Activated CD4-positive, alpha-beta T cell treated with anti-CD3 and anti-CD28 coated beads for 24 hours (primary cell): ENCODE measurements at regions not wholly inside any gene's neighbourhood (a gene's known extent, or its start where the extent isn't known, plus 50 kb on each side); places are given as distances from the start of the nearest gene placed in this dataset.

Experiments used
- DNase-seq, 2 donors: peaks; one replicate each; pipeline ENCODE4 v3.0.0-alpha.2; 2020; ENCODE audit warnings: low read depth in 2 of 2

DNA sequence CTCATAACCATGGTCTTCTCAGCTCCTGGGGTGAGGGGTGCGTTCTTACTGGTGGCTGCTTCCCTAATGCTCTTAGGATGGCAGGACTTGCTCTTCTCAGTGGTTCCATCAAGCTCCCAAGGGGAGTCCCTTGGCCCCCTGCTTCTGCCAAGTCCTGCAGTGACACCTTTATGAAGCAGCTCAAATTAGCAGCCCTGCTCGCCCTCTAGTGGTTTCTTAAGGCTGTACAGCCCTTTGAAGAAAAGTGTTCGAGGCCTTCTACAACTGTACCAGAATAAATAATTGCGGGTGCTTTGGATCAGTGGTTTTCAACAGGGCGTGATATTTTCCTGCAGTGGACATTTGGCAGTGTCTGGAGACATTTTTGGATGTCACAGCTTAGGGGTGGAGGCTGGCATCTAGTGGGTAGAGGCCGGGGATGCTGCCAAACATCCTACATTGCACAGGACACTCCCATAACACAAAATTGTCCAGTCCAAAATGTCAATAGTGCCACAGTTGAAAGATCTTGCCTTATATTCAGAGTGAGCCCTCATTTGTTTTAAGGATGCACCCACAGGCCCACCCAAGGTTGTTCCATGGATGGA, 204.7 kb upstream of the S100G start:
- peak in 1 of 2 donors; percentile 7 for DNase-seq

DNA sequence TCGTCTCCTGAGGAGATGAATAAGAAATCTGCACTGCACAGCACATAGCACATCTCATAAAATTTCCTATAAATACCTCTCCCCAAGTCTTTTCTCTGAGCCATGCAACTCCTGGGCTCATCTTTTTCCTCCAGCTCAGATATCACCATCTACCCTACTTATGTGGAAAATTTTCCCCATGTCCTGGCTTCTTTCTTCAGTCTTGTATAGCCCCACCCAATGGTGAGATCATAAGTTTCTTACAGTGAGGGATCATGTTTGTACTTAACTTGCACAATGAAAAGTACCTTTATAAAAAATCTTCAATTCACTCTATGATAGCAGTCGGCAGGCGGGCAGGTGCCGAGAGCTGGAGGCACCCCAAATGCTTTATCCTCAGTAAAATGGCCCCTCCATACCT, 198.6 kb upstream of the S100G start:
- DNase-seq: no peak

DNA sequence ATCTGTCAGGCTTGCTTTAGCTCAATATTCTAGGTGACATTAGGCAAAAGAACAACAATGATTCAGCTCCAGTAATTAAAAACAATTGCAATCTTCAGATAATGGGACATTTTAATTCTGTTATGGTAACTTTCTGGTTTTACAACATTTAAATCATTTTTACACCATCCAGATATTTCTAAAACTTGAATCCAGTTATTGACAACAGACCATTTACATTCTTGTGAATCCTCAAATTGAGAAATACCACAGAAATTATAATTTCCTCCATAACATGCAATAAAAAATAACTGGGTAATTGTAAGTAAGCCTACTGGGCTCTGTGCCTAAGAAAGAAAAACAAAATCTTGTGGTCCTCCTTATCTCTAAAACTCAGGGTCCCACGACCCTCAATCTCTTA, 195.0 kb upstream of the S100G start:
- no peak for DNase-seq

DNA sequence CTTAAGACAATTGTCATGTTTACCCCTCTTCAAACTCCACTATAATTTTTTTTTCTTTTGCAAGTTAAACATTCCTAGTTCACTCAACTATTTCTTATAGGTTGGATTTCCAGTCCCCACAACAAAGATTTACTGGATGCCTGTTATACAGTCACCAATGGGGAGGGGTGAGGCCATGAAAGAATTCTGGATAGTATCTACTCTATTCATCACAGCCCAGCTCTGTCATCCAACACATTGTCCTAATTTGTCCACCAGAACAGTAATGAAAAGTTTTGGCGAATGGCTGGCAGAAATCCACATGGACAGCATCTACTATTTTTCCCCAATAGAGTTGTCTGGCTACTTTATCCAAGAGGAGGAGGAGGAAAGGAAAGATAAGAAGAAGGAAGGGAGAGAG, 192.7 kb upstream of the S100G start:
- no peak for DNase-seq

DNA sequence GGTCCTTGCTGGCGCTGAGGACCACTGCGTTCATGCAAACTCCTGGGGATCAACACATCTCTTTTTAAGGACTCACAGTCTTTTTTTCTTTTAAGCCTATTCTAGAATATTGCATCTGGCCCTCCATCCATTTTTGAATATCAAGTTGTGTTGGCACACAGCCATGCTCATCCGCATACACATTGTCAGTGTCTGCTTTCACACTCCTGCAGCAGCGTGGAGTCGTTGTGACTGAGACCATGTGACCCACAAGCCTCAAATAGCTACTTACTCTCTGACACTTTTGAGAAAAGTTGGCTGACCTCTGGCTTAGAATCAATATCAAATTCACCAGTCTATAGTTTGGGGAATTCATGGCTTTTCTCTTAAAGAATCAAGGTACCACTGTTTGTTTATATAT, 191.8 kb upstream of the S100G start:
- DNase-seq: no peak

DNA sequence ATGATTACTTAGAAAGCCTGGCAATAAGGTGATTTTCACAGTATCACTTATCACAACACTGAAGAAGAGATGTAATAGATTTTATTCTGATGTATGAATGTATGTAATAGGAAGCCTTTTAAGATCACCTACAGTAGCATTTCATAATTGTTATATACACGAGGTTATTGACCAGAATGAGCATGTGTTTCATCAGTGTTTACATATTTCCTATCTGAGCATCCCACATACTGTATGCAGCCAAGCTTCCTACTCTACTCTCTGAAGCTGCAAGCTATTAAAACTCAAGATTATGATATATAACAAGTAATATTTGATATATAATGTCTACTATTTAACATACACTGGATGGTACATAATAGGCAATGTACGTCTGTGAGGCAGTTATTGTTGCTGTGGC, 190.9 kb upstream of the S100G start:
- DNase-seq: no peak

DNA sequence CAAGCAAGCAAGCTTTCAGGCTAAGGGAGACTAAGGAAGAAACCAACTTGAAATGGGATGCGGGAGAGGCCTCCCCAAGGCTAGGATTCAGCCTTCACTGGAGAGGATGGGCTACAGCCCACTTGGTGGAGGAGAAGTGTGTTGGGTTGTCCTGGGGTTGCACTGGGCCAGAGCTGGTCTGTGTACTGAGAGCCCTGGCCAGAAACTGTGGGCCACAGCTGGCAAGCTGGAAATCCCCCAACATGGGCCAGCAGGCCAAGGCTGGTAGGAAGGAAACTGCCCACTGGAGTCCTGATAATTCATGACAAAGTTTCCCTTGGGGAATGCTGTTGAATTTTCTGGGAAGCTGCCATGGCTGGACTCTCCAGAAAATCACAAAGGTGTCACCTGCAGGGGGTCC, 188.0 kb upstream of the S100G start:
- DNase-seq: no peak

DNA sequence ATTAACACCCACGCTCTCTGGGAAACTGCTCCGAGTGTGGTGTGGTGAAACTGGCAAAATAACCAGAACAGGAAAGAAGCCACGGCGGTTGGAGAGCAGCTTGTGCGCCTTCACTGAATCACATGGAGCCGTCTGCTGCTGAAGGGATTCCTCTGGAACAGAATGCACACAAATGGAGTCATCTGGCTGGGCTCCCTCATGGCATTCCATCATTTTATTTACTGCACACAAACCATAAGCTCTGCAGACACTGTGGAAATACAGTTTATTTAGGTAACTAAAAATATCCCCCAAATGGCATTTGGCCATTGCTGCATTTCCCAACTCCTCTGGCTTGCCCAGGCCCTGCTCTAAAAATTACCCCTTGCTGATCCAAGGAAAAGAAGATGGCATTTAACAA, 187.0 kb upstream of the S100G start:
- DNase-seq: no peak

DNA sequence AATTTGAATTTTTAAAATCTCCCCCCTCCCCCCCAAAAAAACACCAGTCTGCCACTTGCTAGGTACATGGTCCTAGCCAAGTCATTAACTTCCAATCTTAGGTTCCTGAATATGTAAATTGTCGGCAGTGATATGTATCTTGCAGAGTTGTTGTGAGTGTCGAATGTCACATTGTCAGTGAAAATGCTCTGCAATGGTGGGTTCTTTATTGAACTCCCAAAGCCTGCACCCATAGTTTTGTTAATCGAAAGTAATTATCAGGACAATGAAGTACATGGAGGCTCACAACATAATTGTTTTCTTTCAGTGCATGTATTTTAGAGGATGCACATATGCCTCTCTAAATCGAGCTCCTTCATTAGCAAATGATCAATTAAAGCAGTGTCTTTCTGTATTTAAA, 185.6 kb upstream of the S100G start:
- DNase-seq: no peak

DNA sequence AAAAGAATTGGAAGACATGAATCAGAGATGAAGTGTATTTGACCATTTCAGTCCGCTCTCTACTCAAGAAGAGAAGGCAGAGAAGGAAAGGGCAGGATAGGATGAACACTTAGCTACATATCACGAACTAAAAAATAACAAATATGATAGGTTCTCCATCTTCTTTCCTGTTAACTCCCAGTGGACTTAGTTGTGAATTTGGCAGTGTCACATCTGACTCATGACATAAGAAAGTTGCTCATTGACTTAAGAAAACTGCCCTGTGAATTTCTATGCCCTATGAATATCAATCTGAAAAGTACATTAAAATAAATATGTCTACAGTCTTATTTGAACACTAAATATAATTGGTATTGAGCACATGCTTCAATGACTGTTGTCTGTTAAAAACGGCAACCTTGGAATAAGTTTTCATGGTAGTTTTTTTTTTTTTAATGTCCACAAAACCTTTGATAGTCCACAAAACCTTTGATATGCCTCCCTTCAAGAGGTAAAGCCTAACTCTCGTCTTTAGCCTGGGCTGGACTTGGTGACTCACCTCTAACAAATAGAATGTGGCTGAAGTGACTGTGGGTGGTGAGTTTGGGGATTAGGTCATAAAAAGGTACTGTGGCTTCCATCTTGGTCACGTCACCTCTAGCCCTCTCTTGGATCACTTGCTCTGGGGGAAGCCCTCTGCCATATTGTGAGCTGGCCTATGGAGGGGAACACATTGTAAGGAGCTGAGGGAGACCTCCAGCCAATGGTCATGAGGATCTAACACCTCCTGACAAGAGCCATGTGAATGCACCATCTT, 184.7 kb upstream of the S100G start:
- DNase-seq: no peak

DNA sequence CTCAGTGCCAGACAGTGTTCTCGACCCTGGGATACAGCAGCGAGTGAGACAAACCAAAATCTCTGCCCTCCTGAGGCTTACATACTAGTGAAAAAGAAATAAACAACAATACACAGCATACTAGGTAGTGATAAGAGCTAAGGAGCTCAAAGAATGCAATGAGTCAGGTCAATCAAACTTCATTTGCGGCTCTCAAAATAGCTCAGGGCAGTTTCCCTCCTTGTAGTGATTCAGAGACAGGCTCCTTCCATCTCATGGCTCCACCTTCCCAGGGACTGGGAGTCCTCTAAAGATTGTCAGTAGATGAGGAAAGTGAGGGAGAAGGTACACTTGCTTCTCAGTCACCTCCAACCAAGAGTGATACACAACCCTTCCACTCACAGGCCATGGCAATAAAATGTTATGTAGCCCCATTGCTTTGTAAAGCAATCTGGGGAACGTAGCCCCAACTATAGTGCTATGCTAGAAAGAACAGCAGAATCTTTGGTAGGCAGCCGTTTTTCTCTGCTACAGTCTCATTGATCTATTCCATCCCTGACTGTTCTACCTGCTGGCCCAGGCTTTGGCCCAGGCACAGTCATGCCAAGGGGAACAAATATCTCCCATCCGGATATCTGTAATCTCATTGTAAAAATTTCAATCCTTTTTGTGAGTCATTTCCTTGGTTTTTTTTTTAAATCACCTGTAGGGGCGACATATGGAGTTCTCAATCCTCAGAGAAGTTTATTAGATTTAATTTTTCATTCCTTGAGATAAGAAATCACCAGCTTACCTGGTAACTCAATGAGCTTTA, 183.1 kb upstream of the S100G start:
- DNase-seq: no peak

DNA sequence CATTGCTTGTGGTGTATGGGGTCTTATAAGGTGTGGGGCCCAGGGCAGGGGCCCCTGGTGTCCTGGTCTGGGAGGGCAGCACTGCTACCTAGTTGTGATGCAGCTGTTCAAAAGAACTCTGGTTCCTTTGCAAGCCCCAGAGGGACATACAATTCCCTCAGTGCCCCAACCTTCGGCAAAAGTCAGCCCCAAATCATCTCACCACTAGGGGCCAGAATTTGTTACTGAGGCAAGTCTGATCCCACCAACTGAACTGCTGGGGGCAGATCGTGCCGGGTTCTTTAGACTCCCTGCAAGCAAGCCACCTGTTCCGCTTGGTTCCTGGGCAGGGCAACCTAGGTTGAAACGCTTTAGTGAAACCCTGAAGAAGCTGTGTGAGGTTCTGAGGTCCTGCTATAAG, 180.1 kb upstream of the S100G start:
- DNase-seq: no peak

DNA sequence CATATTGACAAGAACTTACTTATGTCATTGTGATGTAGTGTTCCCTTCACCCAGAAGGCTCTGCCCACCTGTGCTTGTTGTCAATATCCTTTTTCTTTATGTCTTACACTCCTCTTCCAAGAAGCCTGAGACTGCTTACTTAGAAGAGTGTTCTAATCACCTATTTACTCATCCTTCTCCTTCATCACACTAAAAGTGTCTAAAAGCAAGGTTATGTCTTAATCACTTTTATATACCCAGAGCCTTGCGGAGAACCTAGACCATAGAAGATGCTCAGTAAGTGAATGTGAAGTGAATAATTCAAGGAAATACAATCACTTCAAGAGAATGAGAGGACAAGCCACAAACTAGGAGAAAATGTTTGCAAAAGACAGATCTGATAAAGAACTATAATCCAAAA, 177.6 kb upstream of the S100G start:
- no peak for DNase-seq

DNA sequence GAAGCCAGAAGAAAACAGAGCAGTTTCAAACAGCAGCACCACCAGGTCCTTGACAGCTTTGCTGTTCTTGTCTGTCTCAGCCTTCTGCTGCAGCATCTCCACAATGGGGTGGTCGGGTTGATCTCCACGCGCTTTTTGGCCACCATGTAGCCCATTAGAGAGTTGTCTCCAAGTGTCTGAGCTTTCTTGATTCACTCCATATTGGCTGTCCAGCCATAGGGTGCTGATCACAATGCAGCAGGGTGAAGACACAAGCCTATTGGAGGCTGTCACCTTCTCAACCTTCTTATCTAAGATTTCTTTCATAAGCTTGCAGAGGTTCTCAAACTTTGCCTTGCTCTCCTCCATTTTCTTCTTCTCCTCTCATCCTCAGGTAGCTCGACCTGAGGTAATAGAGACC, 175.4 kb upstream of the S100G start:
- no peak for DNase-seq

DNA sequence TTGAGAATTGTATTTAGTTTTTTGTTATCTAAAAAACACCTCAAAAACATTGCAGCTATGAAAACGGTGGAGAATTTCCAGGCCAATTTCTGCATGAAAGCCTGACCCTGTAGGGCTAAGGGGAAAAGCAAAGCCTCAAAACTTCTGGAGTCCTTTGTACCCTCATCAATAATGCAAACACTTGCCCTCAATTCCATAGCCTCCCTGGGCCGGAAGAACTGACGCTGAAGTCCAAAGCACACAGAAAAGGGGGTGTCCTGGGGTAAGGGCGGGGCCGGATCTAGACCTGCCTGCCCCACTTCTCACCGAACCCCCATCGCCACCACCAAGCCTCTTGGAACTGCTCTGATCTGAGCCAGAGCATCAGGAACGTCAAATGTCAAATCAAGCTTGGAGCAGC, 173.9 kb upstream of the S100G start:
- no peak for DNase-seq

DNA sequence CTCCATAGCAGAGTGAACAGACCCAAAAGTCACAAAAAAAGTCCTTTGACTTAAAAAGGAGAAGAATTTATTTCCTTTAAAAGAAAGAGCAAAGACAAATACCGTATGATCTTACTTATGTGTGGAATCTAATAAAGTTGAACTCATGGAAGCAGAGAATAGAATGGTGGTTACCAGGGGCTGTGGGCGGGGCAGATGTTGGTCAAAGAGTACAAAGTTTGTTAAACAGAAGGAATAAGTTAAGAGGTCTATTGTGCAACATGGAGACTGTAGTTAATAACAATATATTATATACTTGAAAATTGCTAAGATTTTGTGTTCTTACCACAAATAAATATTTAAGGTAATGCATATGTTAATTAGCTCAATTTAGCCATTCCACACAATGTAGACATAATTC, 173.3 kb upstream of the S100G start:
- no peak for DNase-seq

DNA sequence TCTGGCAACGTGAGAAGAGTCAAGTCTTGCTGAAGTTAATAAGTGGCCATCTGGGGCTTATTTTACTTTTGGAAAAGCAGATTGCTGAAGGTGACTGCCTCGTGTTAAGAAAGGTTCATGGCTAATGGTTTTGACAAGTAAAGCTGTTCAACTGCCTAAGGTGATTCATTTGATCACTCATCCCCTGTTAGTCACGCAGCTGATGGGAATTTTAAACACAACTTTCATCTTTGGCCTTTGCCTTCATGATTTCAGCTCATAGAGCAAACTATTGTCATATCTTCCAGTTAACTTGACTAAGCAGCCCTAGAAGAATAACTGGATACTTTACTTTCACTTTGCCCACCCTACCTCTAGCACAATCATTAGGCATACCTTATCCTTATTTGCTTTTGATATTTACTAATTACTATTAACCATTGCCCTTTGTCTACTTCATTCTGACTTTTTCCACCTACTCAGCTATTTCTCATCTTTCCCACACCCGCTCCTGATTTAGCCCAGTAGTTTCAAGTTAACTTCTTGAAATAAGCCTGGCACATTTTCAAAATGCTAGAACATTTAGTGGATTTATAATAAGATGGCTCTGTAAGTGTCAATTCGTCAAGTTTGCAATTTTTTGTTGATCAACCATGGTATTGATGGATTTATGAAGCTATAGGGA, 170.6 kb upstream of the S100G start:
- no peak for DNase-seq

DNA sequence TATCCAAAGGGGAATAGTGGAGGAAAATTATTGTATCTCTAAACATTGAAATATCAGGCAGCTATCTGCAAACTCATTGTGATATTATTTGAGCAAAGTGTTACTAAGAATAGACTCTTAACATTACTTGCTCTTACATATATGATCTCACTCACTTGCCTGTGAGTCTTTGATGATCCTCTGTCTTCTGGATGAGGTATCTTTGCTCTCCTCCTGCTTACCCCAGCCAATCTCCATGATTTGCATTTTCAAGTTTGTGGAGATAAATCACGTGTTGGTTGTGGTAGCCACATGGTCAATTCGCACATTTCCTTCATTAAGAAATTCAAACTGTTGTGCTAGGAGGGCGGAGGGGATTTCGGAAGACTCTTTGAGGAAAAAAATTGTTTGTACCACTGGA, 169.9 kb upstream of the S100G start:
- DNase-seq: no peak

DNA sequence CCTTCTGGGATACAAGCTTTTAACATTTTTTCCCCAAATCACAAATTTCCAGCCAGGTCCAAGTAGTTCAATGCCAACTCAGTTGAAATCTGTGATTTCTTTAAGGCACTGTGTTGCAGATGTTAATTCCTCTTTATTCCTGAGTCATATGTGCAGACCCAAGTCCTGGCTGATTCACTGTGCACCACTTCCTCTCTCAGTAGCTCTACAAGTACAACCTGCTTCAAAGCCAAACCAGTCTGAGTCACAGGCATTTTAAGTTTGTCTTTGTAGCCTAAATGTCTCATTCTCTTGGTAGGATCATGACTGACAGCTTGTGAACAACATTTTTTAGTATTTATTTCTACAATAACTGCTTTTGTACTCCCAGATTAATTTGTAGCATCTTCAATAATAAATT, 165.6 kb upstream of the S100G start:
- peak in 1 of 2 donors; percentile 33 for DNase-seq

DNA sequence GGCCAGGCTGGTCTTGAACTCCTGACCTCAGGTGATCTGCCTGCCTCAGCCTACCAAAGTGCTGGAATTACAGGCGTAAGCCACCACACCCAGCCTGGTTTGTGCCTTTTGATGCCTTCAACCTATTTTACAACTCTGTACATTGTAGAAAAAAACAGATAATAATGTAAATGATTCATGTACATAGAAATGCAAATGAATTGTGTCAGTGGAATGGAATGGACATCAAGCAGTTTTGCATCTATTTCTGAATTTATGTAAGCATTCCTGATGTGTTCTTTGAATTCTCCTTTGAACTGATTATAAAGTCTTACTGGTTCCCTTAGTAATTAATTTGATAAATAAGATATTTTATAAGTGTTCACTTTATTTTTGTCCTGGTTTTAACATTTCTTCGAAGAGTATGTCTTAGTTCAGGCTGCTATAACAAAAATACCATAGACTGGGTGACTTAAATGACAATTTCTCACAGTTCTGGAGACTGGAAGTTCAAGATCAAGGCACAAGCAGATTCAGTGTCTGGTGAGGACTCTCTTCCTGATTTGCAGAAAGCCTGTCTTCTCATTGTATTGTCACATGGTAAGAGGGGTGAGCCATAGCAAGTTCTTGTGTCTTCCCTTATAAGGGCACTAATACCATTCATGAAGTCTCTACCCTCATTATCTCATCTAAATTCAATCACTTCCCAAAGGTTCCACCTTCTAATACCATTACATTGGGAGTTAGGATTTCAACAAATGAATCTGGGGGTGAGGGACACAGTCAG, 162.2 kb upstream of the S100G start:
- no peak for DNase-seq

DNA sequence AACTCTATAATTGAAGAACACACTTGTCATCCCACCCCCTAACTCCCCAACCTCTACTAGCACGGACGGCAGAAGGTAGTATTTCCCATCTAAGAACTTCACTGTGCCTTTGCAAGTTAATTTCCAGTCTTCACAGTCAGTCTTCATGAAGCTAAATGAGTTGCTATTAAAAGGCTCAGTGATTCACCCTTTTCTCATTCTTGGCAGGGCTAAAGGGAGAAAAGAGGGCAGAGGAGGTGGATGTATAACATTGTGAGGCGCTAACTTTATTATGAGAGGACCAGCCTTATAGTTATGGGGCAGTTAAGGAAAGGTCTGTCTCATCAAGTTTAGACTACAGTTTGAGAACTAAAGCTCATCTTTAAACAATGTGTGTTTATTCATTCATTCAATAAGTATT, 161.0 kb upstream of the S100G start:
- no peak for DNase-seq

DNA sequence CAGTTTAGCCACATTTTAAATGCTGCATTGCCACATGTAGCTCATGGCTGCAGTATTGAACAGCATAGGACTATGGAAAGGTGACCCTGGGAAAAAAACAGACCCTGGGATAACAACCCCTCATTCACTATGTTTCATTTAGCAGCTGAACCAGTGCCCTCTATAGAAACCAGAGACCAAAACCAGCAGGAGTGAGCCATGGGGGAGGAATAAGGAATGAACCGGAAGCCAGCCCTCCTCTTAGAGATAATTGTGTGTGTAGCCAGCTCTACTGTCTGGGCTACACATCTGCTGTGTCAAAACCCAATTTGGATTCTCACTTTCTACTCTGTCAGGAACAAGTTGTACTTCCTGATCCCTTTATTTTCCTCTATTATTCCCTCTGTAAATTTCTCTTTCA, 158.5 kb upstream of the S100G start:
- DNase-seq: no peak
